SU-DHL-6 (cell line): ENCODE measurements at regions not wholly inside any gene's neighbourhood (a gene's known extent, or its start where the extent isn't known, plus 50 kb on each side); places are given as distances from the start of the nearest gene placed in this dataset.

Experiments used
- EZH2phosphoT487 ChIP-seq: fragments of 200-600 bp; sonication (generic), shearing (Covaris generic); conservative IDR thresholded peaks from 2 replicates; pipeline ENCODE4 v1.6.1; 2018; ENCODE audit warnings: mild to moderate bottlenecking, antibody characterized with exemption, low read length, moderate library complexity, mixed read lengths
- TF ChIP-seq, protein P1 (sequence below): fragments of 200-600 bp; sonication (generic); IDR thresholded peaks from one replicate; pipeline ENCODE4 v1.5.1; 2017; ENCODE audit warnings: antibody characterized with exemption, mild to moderate bottlenecking, low read length, moderate library complexity; ENCODE audit not compliant: insufficient read depth, poor library complexity, severe bottlenecking

DNA sequence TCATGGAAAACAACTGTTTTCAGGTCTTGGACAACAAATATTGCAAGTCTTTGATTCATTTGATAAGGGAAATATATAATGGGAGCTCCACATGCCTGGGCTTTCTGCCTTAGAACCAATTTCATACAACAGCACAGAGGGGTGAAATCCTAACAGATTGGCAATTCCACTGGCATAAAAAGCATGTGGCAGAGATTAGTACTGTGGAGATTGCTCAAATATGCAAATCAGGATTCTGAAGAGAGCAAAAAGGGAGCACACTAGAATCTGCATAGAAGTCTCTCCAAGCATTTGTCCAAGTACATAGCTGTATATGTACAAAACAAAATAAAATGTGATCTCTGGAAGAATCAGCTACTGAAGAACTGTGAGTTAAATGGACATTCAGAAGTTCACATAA, 312.9 kb upstream of the SLITRK5 start:
- TF ChIP-seq, protein P1, sequence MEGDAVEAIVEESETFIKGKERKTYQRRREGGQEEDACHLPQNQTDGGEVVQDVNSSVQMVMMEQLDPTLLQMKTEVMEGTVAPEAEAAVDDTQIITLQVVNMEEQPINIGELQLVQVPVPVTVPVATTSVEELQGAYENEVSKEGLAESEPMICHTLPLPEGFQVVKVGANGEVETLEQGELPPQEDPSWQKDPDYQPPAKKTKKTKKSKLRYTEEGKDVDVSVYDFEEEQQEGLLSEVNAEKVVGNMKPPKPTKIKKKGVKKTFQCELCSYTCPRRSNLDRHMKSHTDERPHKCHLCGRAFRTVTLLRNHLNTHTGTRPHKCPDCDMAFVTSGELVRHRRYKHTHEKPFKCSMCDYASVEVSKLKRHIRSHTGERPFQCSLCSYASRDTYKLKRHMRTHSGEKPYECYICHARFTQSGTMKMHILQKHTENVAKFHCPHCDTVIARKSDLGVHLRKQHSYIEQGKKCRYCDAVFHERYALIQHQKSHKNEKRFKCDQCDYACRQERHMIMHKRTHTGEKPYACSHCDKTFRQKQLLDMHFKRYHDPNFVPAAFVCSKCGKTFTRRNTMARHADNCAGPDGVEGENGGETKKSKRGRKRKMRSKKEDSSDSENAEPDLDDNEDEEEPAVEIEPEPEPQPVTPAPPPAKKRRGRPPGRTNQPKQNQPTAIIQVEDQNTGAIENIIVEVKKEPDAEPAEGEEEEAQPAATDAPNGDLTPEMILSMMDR = no peak
- TF ChIP-seq EZH2phosphoT487 = no peak
